IPS-15b (cell line): ENCODE measurements at regions not wholly inside any gene's neighbourhood (a gene's known extent, or its start where the extent isn't known, plus 50 kb on each side); places are given as distances from the start of the nearest gene placed in this dataset.

ENCODE experiments used
- H3K27me3 ChIP-seq: one replicate; pipeline ENCODE4 v1.6.1; 2013; ENCODE audit warnings: low read length; ENCODE audit not compliant: control insufficient read depth, insufficient read depth
- H3K36me3 ChIP-seq: one replicate; pipeline ENCODE4 v1.6.1; 2013; ENCODE audit warnings: low read length; ENCODE audit not compliant: control insufficient read depth, insufficient read depth
- H3K4me1 ChIP-seq: one replicate; pipeline ENCODE4 v1.6.1; 2013; ENCODE audit warnings: mild to moderate bottlenecking, low read length; ENCODE audit not compliant: control insufficient read depth, insufficient read depth
- H3K4me3 ChIP-seq: one replicate; pipeline ENCODE4 v1.5.1; 2013; ENCODE audit warnings: low read depth, low read length
- H3K9ac ChIP-seq: one replicate; pipeline ENCODE4 v1.6.1; 2013; ENCODE audit warnings: low read depth, mild to moderate bottlenecking, low read length
- H3K9me3 ChIP-seq: one replicate; pipeline ENCODE4 v1.6.1; 2013; ENCODE audit warnings: mild to moderate bottlenecking, low read length; ENCODE audit not compliant: control insufficient read depth, insufficient read depth

DNA sequence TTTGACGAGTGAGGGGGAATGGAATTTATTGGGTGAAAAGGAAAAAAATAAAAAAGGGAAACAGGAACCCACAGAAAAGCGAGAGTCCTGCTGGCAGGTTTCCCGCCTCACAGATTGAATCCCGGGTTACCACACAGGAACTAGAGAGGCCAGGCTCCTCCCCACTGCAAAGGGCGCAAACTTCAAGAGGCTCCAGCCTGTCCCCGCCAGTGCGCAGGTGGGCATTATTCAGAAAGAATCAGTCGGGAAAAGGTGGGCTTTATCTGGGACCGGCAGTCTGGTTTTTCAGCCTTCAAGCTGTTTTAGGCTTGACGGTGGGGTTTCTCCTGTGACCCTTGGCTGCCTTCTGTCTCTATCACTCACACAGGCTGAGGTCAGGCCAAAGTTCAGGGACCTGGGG is 1496.8 kb downstream of the RPA4 start:
- Histone ChIP-seq H3K4me1 (peaks cover 12% of the 10 kb centered on the region), H3K9me3 (peaks cover 15% of the 10 kb centered on the region), H3K36me3 (peaks cover 7% of the 10 kb centered on the region), H3K9ac (peak overlapping the region; percentile 55), H3K27me3 (no peaks in the 10 kb centered on the region), H3K4me3 (peak overlapping the region; percentile 23)

DNA sequence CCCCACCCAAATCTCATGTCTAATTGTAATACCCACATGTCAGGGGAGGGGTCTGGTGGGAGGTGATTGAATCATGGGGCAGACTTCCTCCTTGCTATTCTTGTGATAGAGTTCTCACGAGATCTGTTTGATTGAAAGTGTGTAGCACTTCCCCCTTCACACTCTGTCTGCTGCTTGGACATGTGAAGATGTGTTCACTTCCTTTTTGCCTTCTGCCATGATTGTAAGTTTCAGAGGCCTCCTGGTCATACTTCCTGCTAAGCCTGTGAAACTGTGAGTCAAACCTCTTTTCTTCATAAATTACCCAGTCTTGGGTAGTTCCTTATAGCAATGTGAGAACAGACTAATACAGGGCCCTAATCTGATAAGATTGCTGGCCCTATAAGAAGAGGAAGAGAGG is 1514.8 kb downstream of the RPA4 start:
- Histone ChIP-seq H3K36me3 (no peaks in the 10 kb centered on the region), H3K4me3 (no peak overlapping the region)

DNA sequence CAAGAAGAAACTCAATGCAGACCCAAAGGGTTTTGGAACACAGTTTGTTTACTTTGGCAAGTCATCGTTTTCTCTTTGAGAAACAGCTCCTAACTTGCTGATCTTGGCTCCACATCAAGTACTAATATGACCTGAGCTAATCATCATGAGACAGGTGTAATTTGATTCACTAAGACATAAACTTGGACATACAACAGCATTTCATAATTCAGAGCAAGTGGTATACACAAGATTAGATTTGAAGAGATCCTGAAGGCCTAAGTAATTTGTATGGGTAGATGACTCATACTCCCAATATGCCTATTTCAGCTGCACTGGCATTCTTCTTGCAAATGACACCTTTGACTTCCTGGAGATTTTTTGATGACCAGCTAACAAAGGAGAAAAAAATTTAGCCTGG is 1521.7 kb downstream of the RPA4 start:
- H3K9me3 ChIP-seq: peaks cover 3% of the 10 kb centered on the region
- no peaks in the 10 kb centered on the region for H3K36me3 ChIP-seq
- H3K4me3 ChIP-seq: no peak overlapping the region
- H3K4me1 ChIP-seq: no peaks in the 10 kb centered on the region
- H3K27me3 ChIP-seq: no peaks in the 10 kb centered on the region
- no peak overlapping the region for H3K9ac ChIP-seq

More for the DNA sequence above, 1514.8 kb downstream of the RPA4 start:
- Histone ChIP-seq H3K27me3 (no peaks in the 10 kb centered on the region), H3K9me3 (peaks cover 3% of the 10 kb centered on the region), H3K9ac (no peak overlapping the region), H3K4me1 (no peaks in the 10 kb centered on the region)

DNA sequence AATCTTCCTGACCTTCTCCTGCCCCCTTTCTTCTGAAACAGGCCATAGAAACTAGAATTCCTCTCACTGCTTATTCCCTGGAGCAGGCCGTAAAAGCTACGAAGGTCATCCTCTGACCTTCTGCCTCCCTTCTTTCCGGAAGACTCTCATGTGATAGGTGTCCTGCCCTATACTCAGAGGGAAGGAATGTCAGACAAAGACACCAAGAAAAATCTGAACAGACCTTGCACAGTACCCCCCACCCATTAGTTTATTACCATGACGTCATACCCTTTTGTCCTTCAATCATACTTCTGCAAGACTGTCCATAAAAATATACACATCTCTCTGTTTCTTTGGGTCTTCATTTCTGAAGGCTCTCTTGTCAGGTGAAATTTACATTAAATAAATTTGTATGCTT is 1523.9 kb downstream of the RPA4 start:
- Histone ChIP-seq H3K27me3 (no peaks in the 10 kb centered on the region), H3K36me3 (no peaks in the 10 kb centered on the region), H3K4me1 (no peaks in the 10 kb centered on the region), H3K9me3 (no peaks in the 10 kb centered on the region), H3K4me3 (no peak overlapping the region), H3K9ac (no peak overlapping the region)

DNA sequence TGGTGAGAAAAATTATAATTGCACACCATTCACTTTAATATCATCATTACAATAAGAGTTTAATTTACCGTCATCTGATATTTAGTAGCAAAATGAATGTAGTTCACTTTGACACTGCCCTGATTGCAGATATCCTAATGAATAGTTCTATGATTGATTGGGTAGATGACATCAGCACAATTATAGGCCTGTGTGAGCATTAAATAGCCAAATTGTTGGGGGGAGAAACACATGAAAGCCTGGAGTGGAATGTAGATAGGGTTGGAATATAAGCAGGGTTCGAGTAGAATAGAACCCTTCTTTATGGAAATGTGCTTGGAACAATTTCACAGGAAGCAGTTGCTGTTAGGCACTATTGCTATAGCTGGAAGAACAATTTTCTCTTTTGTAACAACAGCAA is 1526.2 kb downstream of the RPA4 start:
- H3K27me3 ChIP-seq: no peaks in the 10 kb centered on the region
- H3K9ac ChIP-seq: no peak overlapping the region
- no peaks in the 10 kb centered on the region for H3K36me3 ChIP-seq
- no peak overlapping the region for H3K4me3 ChIP-seq
- H3K4me1 ChIP-seq: no peaks in the 10 kb centered on the region
- H3K9me3 ChIP-seq: peaks cover 3% of the 10 kb centered on the region

DNA sequence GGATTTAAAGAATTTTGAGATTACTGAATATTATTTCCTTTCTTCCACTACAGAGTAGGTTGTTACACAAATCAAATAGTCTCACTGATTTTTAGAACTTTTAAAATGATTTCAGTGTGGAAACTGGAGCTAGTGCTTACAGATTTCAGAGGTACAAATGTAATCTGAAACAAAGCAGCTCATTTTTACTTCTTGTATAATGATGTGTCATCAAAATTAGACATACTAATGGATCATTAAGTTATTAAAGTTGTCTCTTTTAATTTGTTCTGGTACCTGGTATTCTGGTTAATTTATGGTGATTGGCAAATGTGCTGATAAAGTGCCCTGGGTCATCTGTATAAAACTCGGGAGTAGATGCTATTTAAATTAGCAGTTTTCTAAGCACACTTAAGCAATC is 1528.3 kb downstream of the RPA4 start:
- Histone ChIP-seq H3K27me3 (no peaks in the 10 kb centered on the region), H3K9ac (no peak overlapping the region)

DNA sequence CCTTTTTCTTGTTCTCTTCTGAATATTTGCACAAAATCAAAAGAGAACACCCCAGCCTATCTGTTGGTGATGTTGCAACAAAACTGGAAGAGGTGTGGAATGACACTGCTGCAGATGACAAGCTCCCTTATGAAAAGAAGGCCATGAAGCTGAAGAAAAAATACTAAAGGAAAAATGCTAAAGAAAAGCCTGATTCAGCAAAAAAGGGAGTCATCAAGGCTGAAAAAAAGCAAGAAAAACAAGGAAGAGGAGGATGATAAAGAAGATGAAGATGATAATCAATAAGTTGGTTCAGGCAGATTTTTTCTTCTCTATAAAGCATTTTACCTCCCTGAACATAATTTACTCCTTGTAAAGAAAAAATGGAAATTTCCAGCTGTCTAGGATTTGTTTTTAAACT is 1538.8 kb downstream of the RPA4 start:
- Histone ChIP-seq H3K27me3 (no peaks in the 10 kb centered on the region), H3K4me1 (peaks cover 18% of the 10 kb centered on the region), H3K36me3 (no peaks in the 10 kb centered on the region), H3K9me3 (no peaks in the 10 kb centered on the region), H3K4me3 (no peak overlapping the region), H3K9ac (no peak overlapping the region)

More for the DNA sequence above, 1528.3 kb downstream of the RPA4 start:
- Histone ChIP-seq H3K4me3 (no peak overlapping the region), H3K36me3 (no peaks in the 10 kb centered on the region), H3K4me1 (no peaks in the 10 kb centered on the region), H3K9me3 (peaks cover 5% of the 10 kb centered on the region)

DNA sequence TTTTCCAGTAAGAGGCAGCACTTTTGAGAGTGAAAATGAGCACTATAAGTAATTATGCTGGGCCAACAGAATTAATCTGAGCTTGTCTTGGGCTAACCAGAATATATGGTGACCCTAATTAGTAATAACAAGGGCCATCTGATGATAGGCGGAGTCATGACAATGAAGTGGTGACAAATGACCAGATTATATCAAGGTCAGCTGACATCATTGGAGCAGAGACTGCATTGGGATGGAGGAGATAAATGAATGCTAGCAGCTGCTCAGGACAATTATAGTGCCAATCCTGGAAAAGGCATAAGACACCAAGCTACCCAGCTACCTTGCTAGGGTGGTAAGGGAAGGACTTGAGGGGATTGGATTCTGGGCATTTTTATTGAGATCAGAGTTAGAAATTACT is 1548.7 kb downstream of the RPA4 start:
- H3K4me3 ChIP-seq: no peak overlapping the region
- no peaks in the 10 kb centered on the region for H3K4me1 ChIP-seq
- H3K36me3 ChIP-seq: no peaks in the 10 kb centered on the region
- H3K27me3 ChIP-seq: no peaks in the 10 kb centered on the region
- no peaks in the 10 kb centered on the region for H3K9me3 ChIP-seq
- H3K9ac ChIP-seq: no peak overlapping the region

DNA sequence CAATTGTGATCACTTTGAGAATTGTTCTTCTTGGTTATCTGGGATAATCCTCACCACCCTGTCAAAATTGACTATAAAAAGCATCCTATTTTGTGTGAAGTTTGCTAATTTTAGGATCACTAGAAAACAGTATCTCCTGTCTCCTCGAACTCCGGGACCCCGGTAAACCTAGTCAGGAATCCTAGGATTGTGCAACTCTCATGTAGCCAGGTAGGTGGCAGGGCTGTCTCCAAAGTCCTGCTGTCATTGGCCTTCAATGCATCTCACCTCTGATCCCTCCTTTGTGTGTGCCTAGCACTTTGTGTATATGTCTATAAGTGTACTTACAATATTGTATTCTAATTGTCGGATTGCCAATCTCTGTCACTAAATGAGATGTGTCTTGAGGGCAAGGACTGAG is 1564.8 kb downstream of the RPA4 start:
- H3K27me3 ChIP-seq: no peaks in the 10 kb centered on the region
- no peaks in the 10 kb centered on the region for H3K36me3 ChIP-seq
- no peaks in the 10 kb centered on the region for H3K9me3 ChIP-seq
- no peak overlapping the region for H3K9ac ChIP-seq
- H3K4me3 ChIP-seq: no peak overlapping the region
- H3K4me1 ChIP-seq: peaks cover 7% of the 10 kb centered on the region

DNA sequence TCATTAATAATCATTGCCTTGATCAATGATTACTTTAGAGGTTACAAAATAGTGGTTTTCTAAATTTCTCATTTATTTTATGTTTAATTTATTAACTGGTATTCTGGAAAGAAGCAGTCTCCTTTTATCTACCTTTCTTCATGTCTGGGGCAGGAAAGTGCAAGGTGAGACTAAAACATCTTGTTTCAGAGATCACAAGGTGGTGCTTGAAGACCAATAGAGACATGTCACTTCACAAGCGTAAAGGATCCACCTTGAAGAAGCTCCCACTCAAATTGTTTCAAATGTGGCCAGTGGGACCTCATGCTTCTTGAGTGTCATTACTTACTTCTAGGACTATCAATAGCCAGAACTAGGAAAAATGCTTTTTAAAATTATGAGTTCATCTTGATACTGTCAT is 1568.7 kb downstream of the RPA4 start:
- Histone ChIP-seq H3K9ac (no peak overlapping the region), H3K27me3 (no peaks in the 10 kb centered on the region), H3K4me1 (peaks cover 5% of the 10 kb centered on the region), H3K9me3 (no peaks in the 10 kb centered on the region), H3K4me3 (no peak overlapping the region), H3K36me3 (no peaks in the 10 kb centered on the region)

DNA sequence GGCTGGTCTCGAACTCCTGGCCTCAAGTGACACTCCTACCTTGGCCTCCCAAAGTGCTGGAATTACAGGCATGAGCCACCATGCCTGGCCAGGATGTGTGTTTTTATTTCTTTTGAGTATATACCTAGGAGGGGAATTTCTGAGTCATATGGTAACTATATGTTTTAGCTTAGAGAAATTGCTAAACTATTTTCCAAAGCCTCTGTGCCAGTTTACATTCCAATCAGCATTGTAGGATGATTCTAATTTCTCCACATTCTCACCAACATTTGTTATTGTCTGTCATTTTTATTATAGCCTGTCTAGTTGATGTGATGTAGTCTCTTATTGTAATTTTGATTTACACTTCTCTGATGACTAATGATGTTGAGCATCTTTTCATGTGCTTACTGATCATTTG is 1576.0 kb downstream of the RPA4 start:
- H3K9me3 ChIP-seq: no peaks in the 10 kb centered on the region
- H3K4me1 ChIP-seq: no peaks in the 10 kb centered on the region
- H3K9ac ChIP-seq: no peak overlapping the region
- no peaks in the 10 kb centered on the region for H3K27me3 ChIP-seq
- no peaks in the 10 kb centered on the region for H3K36me3 ChIP-seq
- H3K4me3 ChIP-seq: no peak overlapping the region

DNA sequence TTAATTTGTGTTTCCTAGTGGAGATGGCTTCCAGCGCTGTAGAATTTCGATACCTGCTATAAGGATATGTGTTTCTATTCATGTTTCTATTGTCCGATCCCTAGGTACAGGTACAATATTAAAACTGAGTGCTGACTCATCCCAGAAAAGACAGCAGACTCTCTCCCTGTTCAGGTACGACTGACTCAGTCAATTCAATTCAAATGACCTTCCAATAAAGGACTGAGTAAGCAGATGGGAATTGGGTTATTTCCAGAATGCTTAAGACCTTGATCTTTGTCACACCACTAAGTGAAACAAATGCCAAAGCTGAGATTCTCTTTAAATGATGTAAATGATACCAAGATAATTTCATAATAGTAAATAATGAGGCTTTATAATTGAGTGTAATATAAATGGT is 1596.9 kb downstream of the RPA4 start:
- H3K9ac ChIP-seq: no peak overlapping the region
- H3K9me3 ChIP-seq: no peaks in the 10 kb centered on the region
- H3K4me3 ChIP-seq: no peak overlapping the region
- no peaks in the 10 kb centered on the region for H3K36me3 ChIP-seq
- peaks cover 8% of the 10 kb centered on the region for H3K4me1 ChIP-seq
- H3K27me3 ChIP-seq: no peaks in the 10 kb centered on the region

DNA sequence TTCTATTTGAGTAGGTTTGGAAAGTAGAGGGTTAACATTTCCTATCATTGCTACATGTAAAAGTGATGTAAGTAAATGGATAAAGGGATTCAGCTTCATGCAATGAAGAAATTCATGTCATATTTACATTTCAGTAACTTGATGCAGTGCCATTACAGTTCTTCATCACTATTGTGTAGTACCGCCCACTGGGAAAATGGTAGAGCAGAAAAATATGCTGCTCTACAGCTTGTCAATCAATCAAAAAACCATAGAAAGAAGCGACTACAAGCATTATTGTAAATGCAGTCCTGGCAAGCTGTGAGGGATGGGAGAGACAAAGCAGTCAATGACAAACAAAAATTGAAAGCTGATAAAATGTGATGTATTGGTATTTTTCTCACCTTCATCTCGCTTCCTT is 1597.9 kb downstream of the RPA4 start:
- Histone ChIP-seq H3K27me3 (no peaks in the 10 kb centered on the region), H3K36me3 (no peaks in the 10 kb centered on the region), H3K4me3 (no peak overlapping the region), H3K9ac (no peak overlapping the region), H3K9me3 (no peaks in the 10 kb centered on the region), H3K4me1 (peaks cover 8% of the 10 kb centered on the region)
